CD4-positive, alpha-beta T cell (primary cell): ENCODE measurements at regions not wholly inside any gene's neighbourhood (a gene's known extent, or its start where the extent isn't known, plus 50 kb on each side); places are given as distances from the start of the nearest gene placed in this dataset.

Source experiments
- ATAC-seq: fragments of 200-7000 bp; cut with Tn5 transposase; one replicate; pipeline ENCODE4 v1.10.0; 2022; ENCODE audit warnings: mild to moderate bottlenecking; ENCODE audit not compliant: poor library complexity
- CTCF ChIA-PET: fragments of 350-600 bp; sonication (Branson Sonifier 250); formaldehyde crosslinking; loops from one replicate; lab custom pipeline; 2021; ENCODE audit warnings: antibody characterized with exemption, inconsistent platforms; lab: Charles Lee
- POLR2A ChIA-PET: fragments of 350-600 bp; sonication (Branson Sonifier 250); formaldehyde crosslinking; loops from one replicate; lab custom pipeline; 2021; ENCODE audit warnings: antibody characterized with exemption, inconsistent platforms; lab: Charles Lee
- DNase-seq, 14 experiments: peaks; one replicate each; pipeline ENCODE4 v3.0.0-alpha.2; 2013 to 2020; ENCODE audit warnings: mixed read lengths in 2 of 14
- H3K27ac ChIP-seq, 2 donors: one replicate each; pipeline versions ENCODE4 v1.5.1 to v1.7.0; 2013; ENCODE audit warnings: low read length in 2 of 2, low read depth in 1 of 2, mild to moderate bottlenecking in 1 of 2
- H3K27me3 ChIP-seq, 2 experiments: 1 replicate in 1 of 2; 2 replicates in 1 of 2; pipeline versions ENCODE4 v1.6.1 to v1.7.0; 2013; ENCODE audit warnings: low read length in 2 of 2, control low read depth in 1 of 2, mild to moderate bottlenecking in 1 of 2, moderate library complexity in 1 of 2; ENCODE audit not compliant: insufficient read depth in 2 of 2, control insufficient read depth in 1 of 2
- H3K36me3 ChIP-seq: one replicate; pipeline ENCODE4 v1.6.1; 2013; ENCODE audit warnings: low read length, control low read depth; ENCODE audit not compliant: insufficient read depth
- H3K4me1 ChIP-seq: one replicate; pipeline ENCODE4 v1.6.1; 2013; ENCODE audit warnings: low read length, control low read depth; ENCODE audit not compliant: insufficient read depth
- H3K4me3 ChIP-seq: one replicate; pipeline ENCODE4 v1.5.1; 2013; ENCODE audit warnings: mild to moderate bottlenecking, low read length, moderate library complexity
- H3K9me3 ChIP-seq, 2 experiments: 1 replicate in 1 of 2; 2 replicates in 1 of 2; pipeline versions ENCODE4 v1.6.1 to v1.7.0; 2013; ENCODE audit warnings: low read length in 2 of 2, mild to moderate bottlenecking in 2 of 2, control low read depth in 1 of 2, moderate library complexity in 1 of 2; ENCODE audit not compliant: control insufficient read depth in 1 of 2, insufficient read depth in 1 of 2
- H3K27ac Mint-ChIP-seq: one replicate; pipeline ENCODE4 v1.8.0; 2020; ENCODE audit warnings: mixed read lengths
- H3K27me3 Mint-ChIP-seq: one replicate; pipeline ENCODE4 v1.8.0; 2021; ENCODE audit warnings: mixed read lengths
- H3K36me3 Mint-ChIP-seq: one replicate; pipeline ENCODE4 v1.8.0; 2021; ENCODE audit warnings: low read depth, mixed read lengths
- H3K4me1 Mint-ChIP-seq: one replicate; pipeline ENCODE4 v1.8.0; 2021; ENCODE audit warnings: low read depth, mixed read lengths
- H3K4me3 Mint-ChIP-seq: one replicate; pipeline ENCODE4 v1.8.0; 2020; ENCODE audit warnings: mild to moderate bottlenecking, mixed read lengths
- H3K9me3 Mint-ChIP-seq: one replicate; pipeline ENCODE4 v1.8.0; 2020; ENCODE audit warnings: mixed read lengths
- intact Hi-C, 2 experiments: fragments of 100-400 bp; cut with DNase I in 1 of 2; cut with micrococcal nuclease in 1 of 2; formaldehyde crosslinking; loops; one replicate each; pipeline versions ENCODE4 v1.15.1 to v1.9.0; 2023 to 2025; cut with DNase I, micrococcal nuclease
- TF ChIP-seq, protein P1 (sequence below): fragments of 200-600 bp; IDR thresholded peaks from one replicate; pipeline ENCODE4 v1.8.0; 2022; ENCODE audit warnings: antibody characterized with exemption, mild to moderate bottlenecking

DNA sequence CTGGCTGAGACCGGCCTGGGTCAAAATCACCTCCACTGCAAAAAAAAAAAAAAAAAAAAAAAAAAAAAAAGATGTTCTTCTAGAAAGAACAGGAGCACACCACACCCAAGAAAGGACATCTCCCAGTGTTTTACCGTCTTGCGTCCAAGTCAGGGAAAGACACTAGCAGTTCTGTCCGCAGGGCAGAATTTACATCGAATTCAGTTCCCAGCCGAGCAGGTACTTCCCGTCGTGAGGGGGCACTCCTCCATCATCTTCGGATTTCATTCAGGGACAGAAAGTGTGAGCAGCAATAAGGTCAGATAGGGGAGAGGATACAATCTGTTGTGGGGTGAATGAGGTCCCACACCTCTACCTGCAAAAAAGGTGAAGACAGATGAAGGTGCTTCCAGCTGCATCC lies 574.7 kb downstream of the KCNJ18 start:
- H3K4me3 Mint-ChIP-seq: no peak overlapping the region
- H3K9me3 ChIP-seq: peaks cover 0 to 42% of the 10 kb centered on the region in 2 experiments

DNA sequence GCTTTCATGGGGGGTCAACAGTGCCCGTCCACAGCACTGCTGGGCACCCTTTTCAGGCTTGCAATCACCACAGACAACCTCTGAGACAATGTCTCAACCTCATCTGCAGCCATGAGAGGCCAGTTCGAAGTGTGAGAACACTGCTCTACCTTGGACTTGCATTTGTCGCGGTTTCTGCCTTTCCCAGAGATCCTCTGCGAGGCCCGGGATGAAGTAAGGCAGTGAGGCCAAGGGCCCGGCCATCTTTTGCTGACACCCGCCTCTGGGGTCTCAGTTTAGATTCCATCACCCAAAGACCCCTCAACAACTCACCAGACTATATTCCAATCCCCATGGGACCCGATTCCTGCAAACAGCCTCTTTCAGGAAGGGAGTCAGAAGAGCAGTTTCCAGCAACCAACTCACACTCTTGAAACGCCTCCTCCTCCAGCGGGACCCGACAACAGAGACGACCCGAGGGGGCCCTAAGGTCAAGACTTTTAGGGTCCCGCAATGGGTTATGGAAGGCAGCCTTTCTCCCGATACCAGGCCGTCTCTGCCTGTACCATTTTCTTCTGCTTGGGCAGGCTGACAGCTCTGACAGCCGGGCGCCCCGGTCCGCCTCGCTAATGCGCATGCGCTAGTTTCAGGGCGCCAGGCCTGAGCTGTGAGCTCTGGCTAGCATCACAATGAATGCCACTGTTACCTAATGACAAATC lies 576.0 kb downstream of the KCNJ18 start:
- Histone ChIP-seq H3K27ac (no peak overlapping the region), H3K4me3 (no peak overlapping the region), H3K36me3 (no peaks in the 10 kb centered on the region), H3K4me1 (no peaks in the 10 kb centered on the region), H3K9me3 (peaks cover 0 to 49% of the 10 kb centered on the region in 2 experiments), H3K27me3 (no peaks in the 10 kb centered on the region)
- intact Hi-C loops: no loop called here
- TF ChIP-seq, protein P1, sequence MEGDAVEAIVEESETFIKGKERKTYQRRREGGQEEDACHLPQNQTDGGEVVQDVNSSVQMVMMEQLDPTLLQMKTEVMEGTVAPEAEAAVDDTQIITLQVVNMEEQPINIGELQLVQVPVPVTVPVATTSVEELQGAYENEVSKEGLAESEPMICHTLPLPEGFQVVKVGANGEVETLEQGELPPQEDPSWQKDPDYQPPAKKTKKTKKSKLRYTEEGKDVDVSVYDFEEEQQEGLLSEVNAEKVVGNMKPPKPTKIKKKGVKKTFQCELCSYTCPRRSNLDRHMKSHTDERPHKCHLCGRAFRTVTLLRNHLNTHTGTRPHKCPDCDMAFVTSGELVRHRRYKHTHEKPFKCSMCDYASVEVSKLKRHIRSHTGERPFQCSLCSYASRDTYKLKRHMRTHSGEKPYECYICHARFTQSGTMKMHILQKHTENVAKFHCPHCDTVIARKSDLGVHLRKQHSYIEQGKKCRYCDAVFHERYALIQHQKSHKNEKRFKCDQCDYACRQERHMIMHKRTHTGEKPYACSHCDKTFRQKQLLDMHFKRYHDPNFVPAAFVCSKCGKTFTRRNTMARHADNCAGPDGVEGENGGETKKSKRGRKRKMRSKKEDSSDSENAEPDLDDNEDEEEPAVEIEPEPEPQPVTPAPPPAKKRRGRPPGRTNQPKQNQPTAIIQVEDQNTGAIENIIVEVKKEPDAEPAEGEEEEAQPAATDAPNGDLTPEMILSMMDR: no peak
- no peak overlapping the region for H3K27ac Mint-ChIP-seq
- DNase-seq: no peak
- CTCF ChIA-PET: no interaction called here
- no peak overlapping the region for H3K4me3 Mint-ChIP-seq
- H3K4me1 Mint-ChIP-seq: no peaks in the 10 kb centered on the region
- H3K36me3 Mint-ChIP-seq: no peaks in the 10 kb centered on the region
- ATAC-seq: no peak
- no peaks in the 10 kb centered on the region for H3K9me3 Mint-ChIP-seq
- H3K27me3 Mint-ChIP-seq: no peaks in the 10 kb centered on the region
- POLR2A ChIA-PET: no interaction called here

More for the DNA sequence above, 574.7 kb downstream of the KCNJ18 start:
- H3K27ac Mint-ChIP-seq: no peak overlapping the region
- DNase-seq (no peak), ATAC-seq (no peak)
- H3K9me3 Mint-ChIP-seq: no peaks in the 10 kb centered on the region
- Histone ChIP-seq H3K27me3 (no peaks in the 10 kb centered on the region), H3K36me3 (no peaks in the 10 kb centered on the region), H3K4me3 (no peak overlapping the region), H3K4me1 (no peaks in the 10 kb centered on the region), H3K27ac (no peak overlapping the region)
- TF ChIP-seq, protein P1: no peak
- POLR2A ChIA-PET: no interaction called here
- CTCF ChIA-PET: no interaction called here
- intact Hi-C loops: no loop called here
- no peaks in the 10 kb centered on the region for H3K4me1 Mint-ChIP-seq
- no peaks in the 10 kb centered on the region for H3K27me3 Mint-ChIP-seq
- no peaks in the 10 kb centered on the region for H3K36me3 Mint-ChIP-seq

- Histone ChIP-seq H3K36me3 (no peaks in the 10 kb centered on the region), H3K4me1 (no peaks in the 10 kb centered on the region), H3K27ac (no peak overlapping the region), H3K4me3 (no peak overlapping the region), H3K27me3 (no peaks in the 10 kb centered on the region), H3K9me3 (peaks cover 0 to 54% of the 10 kb centered on the region in 2 experiments)
- no peaks in the 10 kb centered on the region for H3K27me3 Mint-ChIP-seq
- ChIA-PET CTCF (no interaction called here), POLR2A (no interaction called here)
- no peak overlapping the region for H3K4me3 Mint-ChIP-seq
- H3K9me3 Mint-ChIP-seq: no peaks in the 10 kb centered on the region
- intact Hi-C loops: no loop called here
- no peaks in the 10 kb centered on the region for H3K4me1 Mint-ChIP-seq
- DNase-seq (no peak), ATAC-seq (no peak)
- no peak overlapping the region for H3K27ac Mint-ChIP-seq
- no peaks in the 10 kb centered on the region for H3K36me3 Mint-ChIP-seq
- TF ChIP-seq, protein P1: no peak
These were observed 576.5 kb downstream of the KCNJ18 start for GRCh38 chr17:22268912-22269220.
